Astrocyte of the hippocampus (primary cell): ENCODE measurements at regions not wholly inside any gene's neighbourhood (a gene's known extent, or its start where the extent isn't known, plus 50 kb on each side); places are given as distances from the start of the nearest gene placed in this dataset.
"Not testable (repeated sequence)": the region's sequence is repeated elsewhere in the genome, so short reads cannot be mapped to it uniquely, and the experiment has no call there.

Source experiments
- DNase-seq: peaks from one replicate; pipeline ENCODE4 v3.0.0; 2011; ENCODE audit warnings: low read depth, low spot score

- DNase-seq, result not testable (repeated sequence)
Measured at GRCh38 chr18:29715960-29716359, 1326.6 kb downstream of the DSC3 start.

GRCh38 chr18:29712785-29713184, 1329.8 kb downstream of the DSC3 start:
- DNase-seq, result peak; percentile 28

DNA sequence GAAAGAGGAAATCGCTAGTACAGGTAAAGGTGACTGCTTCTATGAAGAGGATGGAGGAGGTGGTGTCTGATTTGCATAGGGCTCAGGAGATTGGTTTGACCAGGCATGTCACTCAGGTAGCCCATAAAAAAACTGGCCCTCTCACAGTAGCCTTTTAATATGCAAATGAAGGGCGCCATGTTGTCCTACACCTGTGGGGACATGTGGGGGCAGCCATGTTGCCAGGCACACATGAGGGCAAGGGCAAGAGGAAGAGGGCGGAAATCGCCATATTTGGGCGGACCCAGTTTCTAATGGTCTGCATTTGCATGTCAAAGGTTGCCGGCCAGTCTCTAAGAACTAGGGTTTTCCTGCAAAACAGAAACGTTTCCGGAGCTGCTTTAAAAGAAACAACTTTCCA, 1330.6 kb downstream of the DSC3 start:
- no peak for DNase-seq

DNA sequence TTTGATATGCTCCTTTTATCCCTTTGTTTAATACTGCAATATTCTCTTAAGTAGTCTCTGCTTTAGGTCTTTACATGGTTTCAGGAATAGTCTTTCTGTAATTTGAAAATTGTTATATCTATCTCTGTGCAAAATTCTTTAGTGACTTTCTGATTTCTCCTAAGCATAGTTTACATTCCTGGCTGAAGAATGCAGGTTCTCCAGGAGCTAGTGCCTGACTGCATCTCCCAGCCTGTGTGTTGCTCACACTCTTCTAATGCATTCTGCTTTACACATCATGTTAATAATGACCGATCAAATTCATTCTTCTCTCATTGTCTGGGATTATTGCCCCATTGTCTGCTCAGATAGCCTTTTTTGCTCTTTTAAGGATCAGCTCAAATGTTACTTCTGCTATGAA, 1349.2 kb downstream of the DSC3 start:
- DNase-seq, result peak; percentile 17

DNA sequence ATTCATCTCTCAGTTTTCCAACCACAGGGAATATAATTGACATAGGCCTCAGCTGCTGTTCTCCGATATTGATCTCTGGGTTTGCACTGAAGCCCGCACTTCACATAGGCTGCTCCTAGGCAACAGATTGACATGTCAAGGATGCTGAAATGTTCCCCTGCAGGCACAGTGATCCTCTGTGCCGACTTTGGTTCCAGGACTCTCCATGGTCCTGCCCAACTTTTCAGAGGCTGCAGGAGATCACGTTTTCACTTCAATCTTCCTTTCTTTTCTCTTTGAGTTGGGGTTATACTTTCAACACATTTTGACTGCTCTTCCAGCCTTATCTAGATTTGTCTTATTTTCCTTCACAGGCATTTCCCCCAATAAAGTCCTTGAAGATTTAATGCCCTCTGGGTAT, 1361.0 kb downstream of the DSC3 start:
- no peak for DNase-seq

- DNase-seq, result no peak
Measured at GRCh38 chr18:29664278-29665036, 1378.1 kb downstream of the DSC3 start.

DNA sequence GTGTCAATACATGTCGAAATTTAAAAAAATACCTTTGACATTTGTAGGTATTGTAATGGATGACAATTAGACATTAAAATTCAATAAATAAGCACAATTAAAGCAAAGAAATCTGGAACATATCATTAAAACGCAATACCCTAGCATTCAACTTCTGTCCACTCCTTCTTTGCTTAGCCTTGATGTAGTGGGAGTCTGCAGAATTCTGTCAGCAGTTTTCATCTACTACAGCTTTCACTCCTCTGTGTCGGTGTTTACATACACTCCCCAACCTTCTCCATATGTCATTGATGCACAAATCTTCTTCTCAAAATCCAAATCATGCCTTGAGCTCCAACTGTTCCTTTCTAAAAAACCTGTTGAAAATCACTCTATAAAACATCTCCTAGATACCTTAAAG, 1380.6 kb downstream of the DSC3 start:
- no peak for DNase-seq

- DNase-seq, result no peak
Measured at GRCh38 chr18:29660777-29661176, 1381.8 kb downstream of the DSC3 start.

DNA sequence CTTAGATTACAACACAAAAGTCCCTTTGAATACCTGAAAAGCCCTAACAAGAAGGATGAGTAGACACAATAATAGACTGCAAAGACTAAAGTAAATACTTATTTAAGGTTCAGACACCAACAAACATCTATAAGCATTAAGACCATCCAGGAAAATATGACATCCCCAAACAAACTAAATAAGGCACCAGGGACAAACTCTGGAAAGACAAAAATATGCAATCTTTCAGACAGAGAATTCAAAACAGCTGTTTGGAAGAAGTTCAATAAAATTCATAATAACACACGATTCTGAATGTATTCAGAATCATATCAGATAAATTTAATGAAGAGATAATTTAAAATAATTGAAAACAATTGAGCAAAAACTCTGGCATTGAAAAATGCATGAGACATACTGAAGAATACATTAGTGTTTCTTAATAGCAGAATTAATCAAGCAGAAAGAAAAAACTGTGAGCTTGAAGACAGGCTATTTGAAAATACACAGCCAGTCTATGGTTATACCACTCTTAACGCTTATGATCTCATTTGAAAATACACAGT, 1388.8 kb downstream of the DSC3 start:
- DNase-seq, result no peak

- DNase-seq, result peak; percentile 22
Measured at GRCh38 chr18:29652797-29653196, 1389.7 kb downstream of the DSC3 start.

DNA sequence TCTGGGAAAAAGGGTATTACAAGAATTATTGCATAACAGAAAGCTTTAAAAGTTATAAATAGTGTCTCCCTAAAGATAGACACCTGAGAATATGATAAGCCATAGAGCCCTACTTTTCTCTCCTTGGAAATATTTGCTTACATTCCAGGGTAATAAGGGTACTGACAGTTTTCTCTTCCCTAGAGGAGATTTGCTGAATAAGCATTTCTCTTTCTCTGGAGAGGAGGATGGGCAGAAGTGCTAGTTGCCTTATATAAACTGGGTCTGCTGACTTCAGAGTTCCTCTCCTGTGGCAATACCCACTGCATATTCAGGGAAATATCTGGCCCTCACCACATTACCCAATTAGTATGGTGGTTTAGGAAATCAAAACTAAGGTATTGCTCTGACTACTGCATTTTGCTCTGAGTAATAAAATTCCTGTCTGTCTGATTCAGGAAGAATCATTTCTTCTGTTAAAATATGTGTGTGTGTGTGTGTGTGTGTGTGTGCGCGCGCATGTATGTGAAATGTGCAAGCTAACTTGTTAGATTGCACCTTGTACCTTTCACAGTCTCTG, 1391.3 kb downstream of the DSC3 start:
- DNase-seq, result peak; percentile 68

DNA sequence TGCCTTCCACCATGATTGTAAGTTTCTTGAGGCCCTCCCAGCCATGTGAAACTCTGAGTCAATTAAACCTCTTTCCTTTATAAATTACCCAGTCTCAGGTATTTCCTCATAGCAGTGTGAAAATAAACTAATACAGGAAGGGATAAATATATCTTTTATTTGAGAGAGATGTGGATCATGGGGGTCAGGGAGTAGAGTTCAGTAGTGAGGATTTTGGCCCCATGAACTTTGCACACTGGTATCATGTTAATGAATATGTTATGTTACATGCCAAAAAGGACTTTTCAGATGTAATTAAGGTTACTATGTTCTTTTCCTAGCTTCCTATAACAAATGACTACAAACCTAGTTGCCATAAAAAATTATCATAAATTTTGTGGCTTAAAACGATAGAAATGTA, 1393.7 kb downstream of the DSC3 start:
- no peak for DNase-seq

- no peak for DNase-seq
Measured at GRCh38 chr18:29647700-29648099, 1394.8 kb downstream of the DSC3 start.

DNA sequence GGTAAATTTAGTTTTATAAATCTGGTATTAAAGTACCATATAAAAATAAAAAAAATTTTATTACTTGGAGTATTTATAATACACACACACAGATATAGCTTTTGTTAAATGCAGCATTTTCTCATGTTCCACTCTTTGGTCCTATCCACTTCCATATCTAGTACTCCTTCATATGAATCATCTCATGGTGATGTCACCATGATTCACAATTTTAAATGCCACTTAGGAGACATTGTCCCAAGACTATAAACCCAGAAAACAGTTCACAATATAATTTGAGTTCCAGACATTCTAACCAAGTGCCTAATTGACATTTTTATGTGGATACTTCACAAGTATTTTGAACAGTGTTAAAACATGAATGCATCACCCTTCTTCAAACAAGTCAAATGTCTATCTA, 1398.3 kb downstream of the DSC3 start:
- DNase-seq, result peak; percentile 43

GRCh38 chr18:29629493-29630036, 1413.0 kb downstream of the DSC3 start:
- DNase-seq, result no peak

DNA sequence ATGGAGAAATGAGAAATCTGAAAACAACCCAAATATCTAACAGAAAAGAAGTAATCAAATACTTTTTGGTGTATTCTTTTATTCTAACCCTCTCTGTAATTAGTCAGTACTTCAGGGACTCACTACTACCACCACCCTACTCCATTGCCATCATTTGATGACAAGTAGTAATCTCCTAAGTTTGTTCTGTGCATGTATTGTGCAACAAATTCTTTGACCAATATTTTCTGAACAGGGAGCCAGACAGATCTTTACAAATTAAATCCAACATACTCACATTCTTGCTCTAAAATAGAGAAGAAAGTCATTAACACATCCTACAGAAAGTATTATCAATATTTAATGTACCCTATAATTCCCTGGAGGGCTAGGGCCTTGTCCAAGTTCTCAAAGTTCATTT, 1416.4 kb downstream of the DSC3 start:
- no peak for DNase-seq

DNA sequence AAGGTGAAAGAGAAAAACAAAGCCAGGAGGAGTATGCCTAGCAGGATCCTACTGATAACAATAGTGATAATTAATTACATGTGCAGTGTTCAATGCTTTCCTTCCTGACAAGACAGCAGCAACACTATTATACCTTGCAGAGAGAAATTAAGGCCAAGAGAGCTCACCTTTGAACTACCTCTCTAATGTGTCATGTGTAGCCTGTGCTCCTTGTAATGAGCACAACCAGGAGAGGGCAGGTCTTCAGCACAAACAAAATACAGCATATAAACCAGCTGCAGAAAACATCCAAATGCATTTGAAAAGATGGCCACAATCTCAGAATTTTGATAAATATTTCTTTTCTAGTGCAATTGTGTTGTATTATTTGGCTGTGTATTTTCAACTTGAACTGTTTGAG, 1425.7 kb downstream of the DSC3 start:
- no peak for DNase-seq

DNA sequence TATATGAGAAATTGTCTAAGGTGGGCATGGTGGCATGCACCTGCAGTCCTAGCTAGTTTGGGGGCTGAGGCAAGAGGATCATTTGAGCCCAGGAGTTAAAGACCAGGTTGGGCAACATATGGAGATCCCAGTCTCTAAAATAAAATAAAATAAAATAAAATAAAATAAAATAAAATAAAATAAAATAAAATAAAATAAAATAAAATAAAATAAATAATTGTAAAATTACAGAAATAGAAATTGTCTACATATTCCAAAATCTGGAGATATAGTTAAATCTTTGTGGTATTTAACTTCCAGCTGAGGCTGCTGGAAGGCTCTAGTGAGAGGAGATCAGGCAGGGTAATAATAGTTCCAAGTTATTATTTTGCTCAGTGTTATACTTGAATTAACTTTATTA, 1432.1 kb upstream of the CDH2 start:
- DNase-seq, result no peak

GRCh38 chr18:29605365-29605764, 1428.4 kb upstream of the CDH2 start:
- no peak for DNase-seq

DNA sequence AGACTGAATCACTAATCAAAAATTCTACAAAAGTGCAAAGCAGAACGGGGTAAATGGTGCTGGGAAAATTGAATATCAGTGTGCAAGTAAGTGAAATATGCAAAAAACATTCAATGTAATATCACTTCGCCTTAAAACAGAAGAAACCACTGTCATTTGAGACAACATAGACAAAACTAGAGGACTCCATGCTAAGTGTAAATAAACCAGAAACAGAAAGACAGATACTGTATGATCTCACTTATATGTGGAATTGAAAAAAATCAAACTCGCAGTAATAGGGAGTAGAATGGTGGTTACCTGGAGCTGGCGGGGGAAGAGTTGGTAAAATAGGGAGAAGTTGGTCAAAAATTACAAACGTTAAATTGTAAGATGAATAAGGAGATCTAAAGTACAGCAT, 1420.0 kb upstream of the CDH2 start:
- no peak for DNase-seq

DNA sequence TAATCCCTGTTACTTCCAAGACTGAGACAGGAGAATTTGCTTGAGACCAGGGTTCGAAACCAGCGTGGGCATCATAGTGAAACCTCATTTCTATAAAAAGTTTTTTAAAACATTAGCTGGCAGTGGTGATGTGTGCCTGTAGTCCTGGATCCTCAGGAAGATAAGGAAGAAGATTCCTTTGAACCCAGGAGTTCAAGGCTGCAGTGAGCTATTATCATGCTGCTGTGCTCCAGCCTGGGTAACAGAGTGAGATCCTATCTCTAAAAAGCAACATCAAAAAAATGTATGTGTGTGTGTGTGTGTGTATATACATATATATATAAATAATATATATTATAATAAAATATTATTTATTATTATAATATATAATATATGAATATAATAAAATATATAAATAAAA, 1417.6 kb upstream of the CDH2 start:
- no peak for DNase-seq

DNA sequence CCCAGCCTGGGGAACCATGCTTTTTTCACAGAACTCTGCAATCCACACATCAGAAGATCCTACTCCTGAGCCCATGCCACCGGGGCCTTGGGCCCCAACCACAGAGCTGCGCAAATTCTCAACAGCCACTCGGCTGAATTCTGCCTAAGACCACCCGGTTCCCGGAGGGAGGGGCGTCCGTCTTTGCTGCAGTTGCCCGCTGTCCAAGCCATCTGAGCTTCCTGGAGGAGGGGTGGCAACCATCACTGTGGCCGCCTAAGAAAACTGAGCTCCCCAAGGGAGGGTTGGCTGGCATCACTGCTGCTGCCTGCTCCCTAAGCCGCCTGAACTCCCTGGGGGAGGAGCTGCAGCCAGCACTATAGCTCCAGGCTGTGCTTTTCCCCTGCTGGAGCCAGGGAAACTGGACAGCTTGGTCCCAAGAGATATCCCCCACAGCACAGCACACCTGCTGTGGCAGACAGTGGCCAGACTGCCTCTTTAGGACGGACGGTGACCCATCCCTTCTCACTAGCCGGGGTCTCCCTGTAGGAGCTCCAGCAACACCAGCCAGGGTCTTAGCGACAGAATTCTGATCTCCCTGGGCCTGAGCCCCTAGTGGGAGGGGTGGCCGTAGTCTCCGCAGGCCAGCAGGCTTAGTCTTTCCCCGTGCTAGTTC, 1411.6 kb upstream of the CDH2 start:
- no peak for DNase-seq

GRCh38 chr18:29586210-29586609, 1409.3 kb upstream of the CDH2 start:
- no peak for DNase-seq
